GM12865 (cell line): ENCODE measurements at regions not wholly inside any gene's neighbourhood (a gene's known extent, or its start where the extent isn't known, plus 50 kb on each side); places are given as distances from the start of the nearest gene placed in this dataset.
"Not testable (repeated sequence)": the region's sequence is repeated elsewhere in the genome, so short reads cannot be mapped to it uniquely, and the experiment has no call there.

Source experiments
- DNase-seq: peaks from one replicate; pipeline ENCODE4 v3.0.0; 2010; ENCODE audit warnings: low read depth
- H3K4me3 ChIP-seq: 2 replicates; pipeline ENCODE4 v1.5.1; 2011; ENCODE audit warnings: mild to moderate bottlenecking, low read depth, low read length, control low read depth
- CTCF ChIP-seq: IDR thresholded peaks from 2 replicates; pipeline ENCODE4 v1.5.1; 2011; ENCODE audit warnings: low read length, control low read depth, low read depth, inconsistent platforms; ENCODE audit not compliant: insufficient read depth; ENCODE audit errors: missing control alignments

- no peak for TF ChIP-seq CTCF
- no peak overlapping the region for H3K4me3 ChIP-seq
- DNase-seq = no peak
These were observed 1067.0 kb downstream of the PCDH17 start for GRCh38 chr13:58698531-58698930.

DNA sequence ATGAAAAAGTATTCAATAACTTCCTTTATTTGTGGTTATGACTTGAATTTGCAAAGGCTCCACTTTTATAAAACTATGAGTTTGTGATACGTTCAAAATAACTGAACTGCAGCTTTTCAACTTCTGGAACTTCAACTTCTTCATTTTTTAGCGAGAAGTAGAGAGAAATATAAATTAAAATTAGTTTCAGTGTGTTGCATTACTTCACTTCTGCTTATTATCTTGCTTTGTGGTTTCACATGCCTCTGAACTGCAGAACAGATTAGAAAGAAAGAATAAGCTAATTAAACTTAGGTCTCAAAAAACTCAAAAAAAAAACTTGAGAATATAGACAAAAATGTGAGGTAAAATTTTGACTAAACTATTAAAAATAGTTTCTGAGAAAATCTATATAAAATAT lies 1073.4 kb downstream of the PCDH17 start:
- H3K4me3 ChIP-seq = no peak overlapping the region
- TF ChIP-seq CTCF = no peak
- DNase-seq = no peak

DNA sequence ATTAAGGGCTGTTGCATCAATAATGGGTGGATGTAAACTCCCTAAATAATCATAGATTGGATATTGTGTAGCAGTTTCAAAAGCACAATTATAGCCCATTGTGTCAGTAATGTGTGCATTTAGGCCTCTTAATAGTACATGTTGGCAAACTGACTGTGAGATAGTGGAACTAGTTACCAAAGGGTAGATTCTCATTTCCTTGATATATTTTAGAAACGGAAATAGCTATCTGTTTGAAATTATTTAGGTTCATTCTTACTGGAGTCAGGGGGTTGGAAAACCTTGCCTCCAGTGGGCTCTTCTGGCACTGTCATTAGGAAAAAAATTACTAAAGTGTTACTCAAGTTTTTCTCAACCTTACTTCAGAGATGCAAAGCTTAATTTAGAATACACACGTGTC lies 1074.9 kb downstream of the PCDH17 start:
- no peak for DNase-seq
- TF ChIP-seq CTCF = no peak
- no peak overlapping the region for H3K4me3 ChIP-seq

- DNase-seq = peak; percentile 12
- no peak overlapping the region for H3K4me3 ChIP-seq
- TF ChIP-seq CTCF = peak; percentile 18
These were observed 1080.6 kb downstream of the PCDH17 start for GRCh38 chr13:58712191-58712590.

DNA sequence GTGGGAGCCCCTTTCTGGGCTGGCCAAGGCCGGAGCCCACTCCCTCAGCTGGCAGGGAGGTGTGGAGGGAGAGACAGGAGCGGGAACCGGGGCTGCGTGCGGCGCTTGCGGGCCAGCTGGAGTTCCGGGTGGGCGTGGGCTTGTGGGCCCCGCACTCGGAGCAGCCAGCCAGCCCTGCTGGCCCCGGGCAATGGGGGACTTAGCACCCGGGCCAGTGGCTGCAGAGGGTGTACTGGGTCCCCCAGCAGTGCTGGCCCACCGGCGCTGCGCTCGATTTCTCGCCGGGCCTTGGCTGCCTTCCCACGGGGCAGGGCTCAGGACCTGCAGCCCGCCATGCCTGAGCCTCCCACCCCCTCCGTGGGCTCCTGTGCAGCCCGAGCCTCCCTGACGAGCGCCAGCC lies 1082.5 kb downstream of the PCDH17 start:
- H3K4me3 ChIP-seq, DNase-seq: not testable (repeated sequence)

- TF ChIP-seq CTCF = no peak
These were observed 1089.7 kb downstream of the PCDH17 start for GRCh38 chr13:58721273-58721672.

DNA sequence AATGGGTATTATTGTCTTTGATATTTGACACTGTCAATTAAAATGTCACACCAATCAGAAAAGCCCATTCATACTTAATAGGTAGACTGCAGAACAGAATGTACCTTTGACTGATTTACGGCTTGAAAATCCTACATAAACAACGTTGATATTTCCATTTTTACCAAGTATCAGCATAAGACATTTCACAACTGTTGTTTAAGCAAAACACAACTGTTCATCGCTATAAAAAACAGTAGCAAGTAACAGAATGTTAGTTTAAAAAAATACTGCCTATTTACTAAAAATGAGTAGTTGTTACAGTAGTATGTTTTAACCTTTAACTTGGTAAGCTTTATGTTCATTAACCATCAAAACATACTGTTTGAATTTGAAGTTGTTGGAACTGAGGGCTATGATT lies 1096.6 kb downstream of the PCDH17 start:
- no peak for DNase-seq
- no peak overlapping the region for H3K4me3 ChIP-seq
- no peak for TF ChIP-seq CTCF

More at GRCh38 chr13:58721273-58721672, 1089.7 kb downstream of the PCDH17 start:
- H3K4me3 ChIP-seq = no peak overlapping the region
- DNase-seq = no peak
